GM18861 (cell line): ENCODE measurements at regions not wholly inside any gene's neighbourhood (a gene's known extent, or its start where the extent isn't known, plus 50 kb on each side); places are given as distances from the start of the nearest gene placed in this dataset.
A peak's percentile ranks its signal among the peaks of the same experiment; 100 is the strongest.

Experiments used
- ATAC-seq: cut with Tn5 transposase; IDR thresholded peaks from one replicate; pipeline ENCODE4 v1.9.1; 2021; ENCODE audit not compliant: unreplicated experiment

- ATAC-seq = peak; percentile 65
Observed at GRCh38 chr14:60349663-60350365, 100.8 kb downstream of the PPM1A start.

- ATAC-seq = no peak
Observed at GRCh38 chr14:60350366-60350720, 101.3 kb downstream of the PPM1A start.

GRCh38 chr14:60353420-60353819, 104.4 kb downstream of the PPM1A start:
- ATAC-seq = no peak

- ATAC-seq = no peak
Observed at GRCh38 chr14:60355768-60356167, 106.7 kb downstream of the PPM1A start.

DNA sequence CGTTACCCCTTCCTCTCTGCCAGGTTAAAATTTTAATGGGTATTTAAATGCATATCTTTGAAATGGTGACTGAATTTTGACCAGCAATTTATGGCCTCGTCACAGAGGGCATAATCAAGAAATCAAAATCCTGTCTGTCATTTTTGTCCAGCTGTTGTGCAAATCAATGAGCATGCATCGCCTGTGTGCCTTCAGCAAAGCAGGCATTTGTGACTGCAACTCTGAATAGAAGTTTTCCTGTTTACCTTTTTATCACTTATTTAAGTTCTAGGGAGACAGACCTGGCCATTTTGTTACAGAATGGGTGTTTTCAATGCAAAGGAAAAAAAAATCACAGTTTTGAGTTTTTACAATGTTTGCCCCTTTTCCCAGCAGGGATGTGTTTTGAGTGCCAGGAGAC, 107.4 kb downstream of the PPM1A start:
- no peak for ATAC-seq

GRCh38 chr14:60356906-60357550, 108.0 kb downstream of the PPM1A start:
- ATAC-seq = no peak

- ATAC-seq = no peak
Observed at GRCh38 chr14:60357551-60358149, 108.6 kb downstream of the PPM1A start.

- no peak for ATAC-seq
Observed at GRCh38 chr14:60363275-60363674, 114.3 kb downstream of the PPM1A start.

GRCh38 chr14:60363687-60364086, 114.7 kb downstream of the PPM1A start:
- ATAC-seq = no peak

DNA sequence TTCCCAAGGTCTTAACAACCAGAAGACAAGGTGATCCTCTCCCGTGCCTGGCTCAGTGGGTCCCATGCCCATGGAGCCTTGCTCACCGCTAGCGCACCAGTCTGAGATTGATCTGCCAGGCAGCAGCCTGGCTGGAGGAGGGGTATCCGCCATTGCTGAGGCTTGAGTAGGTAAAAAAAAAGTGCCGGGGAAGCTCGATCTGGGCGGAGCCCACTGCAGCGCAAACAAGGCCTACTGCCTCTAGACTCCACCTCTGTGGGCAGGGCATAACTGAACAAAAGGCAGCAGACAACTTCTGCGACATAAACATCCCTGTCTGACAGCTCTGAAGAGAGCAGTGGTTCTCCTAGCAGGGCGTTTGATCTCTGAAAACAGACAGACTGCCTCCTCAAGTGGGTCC, 104.0 kb downstream of the C14orf39 start:
- ATAC-seq = no peak
